ENCODE measurements at regions not wholly inside any gene's neighbourhood (a gene's known extent, or its start where the extent isn't known, plus 50 kb on each side); places are given as distances from the start of the nearest gene placed in this dataset.
"Not testable (repeated sequence)": the region's sequence is repeated elsewhere in the genome, so short reads cannot be mapped to it uniquely, and the experiment has no call there.

DNA sequence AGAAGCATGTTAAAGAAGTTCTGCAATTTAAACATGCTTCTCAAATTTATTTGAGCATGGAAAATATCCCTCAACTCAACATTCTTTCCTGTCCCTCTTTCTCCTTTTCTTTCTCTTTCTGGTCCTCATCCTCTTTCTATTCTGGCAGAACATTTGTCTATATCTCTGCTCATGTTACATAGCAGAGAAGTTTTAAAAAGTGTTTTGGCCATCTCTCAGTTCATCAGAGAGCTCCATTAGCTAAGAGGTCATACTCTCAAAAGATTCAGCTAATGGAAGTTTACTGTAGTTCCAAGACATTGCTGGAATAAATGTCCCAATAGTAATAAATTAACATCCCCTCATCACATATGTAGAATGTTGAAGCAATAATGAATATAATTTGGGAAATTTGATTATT is 53.5 kb downstream of the XCL2 start:
- no peak overlapping the region for H3K4me3 ChIP-seq (ENCODE audit: low read length)
- H3K4me1 ChIP-seq (ENCODE audit: insufficient read depth, low read length), result no peaks in the 10 kb centered on the region
- H3K9me3 ChIP-seq (ENCODE audit: insufficient read depth, low read depth, low read length), result no peaks in the 10 kb centered on the region
- no peaks in the 10 kb centered on the region for H3K36me3 ChIP-seq (ENCODE audit: insufficient read depth, low read depth, low read length)
- H3K27me3 ChIP-seq (ENCODE audit: insufficient read depth, low read length), result no peaks in the 10 kb centered on the region
- no peak overlapping the region for H3K27ac ChIP-seq (ENCODE audit: low read length)
- no peak overlapping the region for H3K9ac ChIP-seq (ENCODE audit: low read depth, low read length)

GRCh38 chr1:168488138-168488537 is 55.7 kb downstream of the XCL2 start:
- Histone ChIP-seq H3K27ac (ENCODE audit: low read length) (no peak overlapping the region), H3K9ac (ENCODE audit: low read depth, low read length) (no peak overlapping the region), H3K9me3 (ENCODE audit: insufficient read depth, low read depth, low read length) (no peaks in the 10 kb centered on the region)

GRCh38 chr1:168486820-168487219 is 57.0 kb downstream of the XCL2 start:
- not testable (repeated sequence) for H3K4me3 ChIP-seq (ENCODE audit: low read length); H3K9ac ChIP-seq (ENCODE audit: low read depth, low read length); H3K9me3 ChIP-seq (ENCODE audit: insufficient read depth, low read depth, low read length); H3K36me3 ChIP-seq (ENCODE audit: insufficient read depth, low read depth, low read length); H3K27ac ChIP-seq (ENCODE audit: low read length); H3K27me3 ChIP-seq (ENCODE audit: insufficient read depth, low read length); H3K4me1 ChIP-seq (ENCODE audit: insufficient read depth, low read length)

More at GRCh38 chr1:168488138-168488537, 55.7 kb downstream of the XCL2 start:
- Histone ChIP-seq H3K4me1 (ENCODE audit: insufficient read depth, low read length) (no peaks in the 10 kb centered on the region), H3K27me3 (ENCODE audit: insufficient read depth, low read length) (no peaks in the 10 kb centered on the region), H3K4me3 (ENCODE audit: low read length) (no peak overlapping the region), H3K36me3 (ENCODE audit: insufficient read depth, low read depth, low read length) (no peaks in the 10 kb centered on the region)

- H3K9me3 ChIP-seq (ENCODE audit: insufficient read depth, low read depth, low read length), result no peaks in the 10 kb centered on the region
- no peak overlapping the region for H3K27ac ChIP-seq (ENCODE audit: low read length)
Measured at GRCh38 chr1:168485048-168485447, 58.7 kb downstream of the XCL2 start.

DNA sequence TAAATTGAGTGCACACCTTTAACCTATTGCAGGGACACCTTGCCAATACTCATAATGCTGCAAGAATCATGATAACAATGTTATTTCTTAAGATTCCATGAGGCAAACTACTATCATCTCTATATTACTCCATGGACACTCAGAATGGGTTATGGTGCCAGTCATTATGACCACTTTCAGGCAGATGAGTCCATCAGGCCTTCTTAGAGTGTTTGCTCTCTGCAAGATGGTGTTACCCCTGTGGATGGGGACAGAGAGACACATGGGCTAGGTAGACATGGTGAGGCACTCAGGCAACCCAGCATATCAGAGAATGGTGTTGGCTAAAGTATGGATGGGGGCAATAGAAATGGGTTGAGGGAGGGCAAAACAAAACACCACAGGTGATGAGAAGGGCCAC is 59.7 kb downstream of the XCL2 start:
- Histone ChIP-seq H3K27ac (ENCODE audit: low read length) (no peak overlapping the region), H3K36me3 (ENCODE audit: insufficient read depth, low read depth, low read length) (no peaks in the 10 kb centered on the region), H3K4me3 (ENCODE audit: low read length) (no peak overlapping the region), H3K27me3 (ENCODE audit: insufficient read depth, low read length) (no peaks in the 10 kb centered on the region), H3K9me3 (ENCODE audit: insufficient read depth, low read depth, low read length) (no peaks in the 10 kb centered on the region), H3K9ac (ENCODE audit: low read depth, low read length) (no peak overlapping the region), H3K4me1 (ENCODE audit: insufficient read depth, low read length) (peaks cover 3% of the 10 kb centered on the region; the same call in 1 of the 2 replicates)

More at GRCh38 chr1:168485048-168485447, 58.7 kb downstream of the XCL2 start:
- no peaks in the 10 kb centered on the region for H3K27me3 ChIP-seq (ENCODE audit: insufficient read depth, low read length)
- H3K4me3 ChIP-seq (ENCODE audit: low read length), result no peak overlapping the region
- peaks cover 3% of the 10 kb centered on the region; the same call in 1 of the 2 replicates for H3K4me1 ChIP-seq (ENCODE audit: insufficient read depth, low read length)
- H3K9ac ChIP-seq (ENCODE audit: low read depth, low read length), result no peak overlapping the region
- H3K36me3 ChIP-seq (ENCODE audit: insufficient read depth, low read depth, low read length), result no peaks in the 10 kb centered on the region

- Histone ChIP-seq H3K9me3 (ENCODE audit: insufficient read depth, low read depth, low read length) (no peaks in the 10 kb centered on the region), H3K4me1 (ENCODE audit: insufficient read depth, low read length) (peaks cover 3% of the 10 kb centered on the region; the same call in 1 of the 2 replicates), H3K9ac (ENCODE audit: low read depth, low read length) (no peak overlapping the region), H3K27me3 (ENCODE audit: insufficient read depth, low read length) (no peaks in the 10 kb centered on the region), H3K27ac (ENCODE audit: low read length) (no peak overlapping the region), H3K36me3 (ENCODE audit: insufficient read depth, low read depth, low read length) (no peaks in the 10 kb centered on the region), H3K4me3 (ENCODE audit: low read length) (no peak overlapping the region)
Measured at GRCh38 chr1:168483539-168483938, 60.3 kb downstream of the XCL2 start.

DNA sequence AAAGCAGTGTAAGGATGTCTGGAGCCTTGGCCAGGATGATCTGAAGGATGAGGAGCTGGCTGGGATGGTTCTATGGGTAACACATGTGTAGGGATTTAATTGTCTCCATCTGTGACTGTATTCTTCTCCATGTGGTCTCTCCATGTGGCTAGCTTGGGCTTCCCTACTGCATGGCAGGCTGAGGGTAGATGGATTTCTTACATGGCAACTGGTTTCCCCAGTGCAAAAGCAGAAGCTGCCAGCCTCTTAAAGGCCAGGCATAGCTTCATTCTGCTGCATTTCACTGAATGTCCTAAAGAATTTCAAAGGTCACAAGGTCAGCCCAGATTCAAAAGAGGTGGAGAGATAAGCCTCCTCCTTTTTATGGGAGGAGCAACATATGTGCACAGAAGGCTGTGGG is 61.7 kb downstream of the XCL2 start:
- H3K4me3 ChIP-seq (ENCODE audit: low read length), result no peak overlapping the region
- no peaks in the 10 kb centered on the region for H3K36me3 ChIP-seq (ENCODE audit: insufficient read depth, low read depth, low read length)
- no peaks in the 10 kb centered on the region for H3K27me3 ChIP-seq (ENCODE audit: insufficient read depth, low read length)
- H3K4me1 ChIP-seq (ENCODE audit: insufficient read depth, low read length), result peaks cover 3% of the 10 kb centered on the region; the same call in 1 of the 2 replicates
- no peaks in the 10 kb centered on the region for H3K9me3 ChIP-seq (ENCODE audit: insufficient read depth, low read depth, low read length)
- no peak overlapping the region for H3K27ac ChIP-seq (ENCODE audit: low read length)
- no peak overlapping the region for H3K9ac ChIP-seq (ENCODE audit: low read depth, low read length)

DNA sequence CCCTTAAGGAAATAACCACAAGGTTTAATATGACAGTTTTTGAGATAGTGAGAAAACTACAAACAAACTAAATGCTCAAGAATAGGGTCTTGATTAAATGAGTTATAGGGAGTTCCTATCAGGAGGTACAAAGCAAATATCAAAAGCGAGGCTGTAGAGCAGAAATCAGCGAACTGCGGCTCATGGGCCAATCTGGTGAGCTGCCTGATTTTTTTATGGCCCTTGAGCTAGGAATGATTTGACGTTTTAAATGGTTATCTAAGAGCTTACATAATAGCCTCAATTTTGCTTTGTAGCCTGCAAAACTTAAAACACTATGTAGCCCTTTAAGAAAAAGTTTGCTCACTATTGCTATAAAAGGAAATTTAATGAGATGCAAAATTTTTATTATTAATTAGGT is 62.2 kb downstream of the XCL2 start:
- Histone ChIP-seq H3K27ac (ENCODE audit: low read length) (no peak overlapping the region), H3K4me3 (ENCODE audit: low read length) (no peak overlapping the region), H3K27me3 (ENCODE audit: insufficient read depth, low read length) (no peaks in the 10 kb centered on the region), H3K36me3 (ENCODE audit: insufficient read depth, low read depth, low read length) (no peaks in the 10 kb centered on the region), H3K9me3 (ENCODE audit: insufficient read depth, low read depth, low read length) (no peaks in the 10 kb centered on the region), H3K4me1 (ENCODE audit: insufficient read depth, low read length) (peaks cover 3% of the 10 kb centered on the region; the same call in 1 of the 2 replicates), H3K9ac (ENCODE audit: low read depth, low read length) (no peak overlapping the region)

DNA sequence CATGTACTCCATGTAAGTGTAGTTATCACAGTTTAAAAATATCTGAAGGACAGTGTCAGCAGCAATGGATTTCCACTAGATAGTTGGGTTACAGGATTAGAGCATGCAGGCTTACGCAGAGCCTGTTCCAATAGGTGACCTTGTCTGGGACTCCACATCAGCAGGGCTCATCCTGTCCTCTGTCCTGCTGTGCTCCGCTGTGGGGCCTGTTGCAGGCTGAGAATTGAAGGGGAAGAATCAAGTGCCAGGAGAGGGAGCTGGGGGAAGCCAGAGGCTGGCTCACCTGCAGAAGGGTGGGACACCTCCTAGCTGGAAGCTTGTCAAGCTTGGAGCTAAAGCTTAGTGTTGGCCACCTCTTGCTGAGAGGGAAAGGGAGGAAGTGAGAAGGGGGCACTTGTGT is 62.8 kb downstream of the XCL2 start:
- H3K27ac ChIP-seq (ENCODE audit: low read length), result no peak overlapping the region
- H3K4me1 ChIP-seq (ENCODE audit: insufficient read depth, low read length), result peaks cover 3% of the 10 kb centered on the region; the same call in 1 of the 2 replicates
- no peaks in the 10 kb centered on the region for H3K27me3 ChIP-seq (ENCODE audit: insufficient read depth, low read length)

GRCh38 chr1:168477792-168478191 is 66.0 kb downstream of the XCL2 start:
- no peaks in the 10 kb centered on the region for H3K27me3 ChIP-seq (ENCODE audit: insufficient read depth, low read length)
- peaks cover 3% of the 10 kb centered on the region; the same call in 1 of the 2 replicates for H3K4me1 ChIP-seq (ENCODE audit: insufficient read depth, low read length)
- H3K36me3 ChIP-seq (ENCODE audit: insufficient read depth, low read depth, low read length), result no peaks in the 10 kb centered on the region
- no peak overlapping the region for H3K9ac ChIP-seq (ENCODE audit: low read depth, low read length)
- H3K4me3 ChIP-seq (ENCODE audit: low read length), result no peak overlapping the region
- H3K27ac ChIP-seq (ENCODE audit: low read length), result no peak overlapping the region
- peaks cover 9% of the 10 kb centered on the region; the same call in 1 of the 2 replicates for H3K9me3 ChIP-seq (ENCODE audit: insufficient read depth, low read depth, low read length)

More for the DNA sequence above, 62.8 kb downstream of the XCL2 start:
- Histone ChIP-seq H3K4me3 (ENCODE audit: low read length) (no peak overlapping the region), H3K36me3 (ENCODE audit: insufficient read depth, low read depth, low read length) (no peaks in the 10 kb centered on the region), H3K9me3 (ENCODE audit: insufficient read depth, low read depth, low read length) (no peaks in the 10 kb centered on the region), H3K9ac (ENCODE audit: low read depth, low read length) (no peak overlapping the region)

GRCh38 chr1:168476588-168477385 is 67.0 kb downstream of the XCL2 start:
- H3K4me1 ChIP-seq (ENCODE audit: insufficient read depth, low read length), result peaks cover 3% of the 10 kb centered on the region; the same call in 1 of the 2 replicates

GRCh38 chr1:168474322-168474721 is 69.5 kb downstream of the XCL2 start:
- H3K4me3 ChIP-seq (ENCODE audit: low read length), result no peak overlapping the region
- H3K4me1 ChIP-seq (ENCODE audit: insufficient read depth, low read length), result no peaks in the 10 kb centered on the region
- peaks cover 9% of the 10 kb centered on the region; the same call in 1 of the 2 replicates for H3K9me3 ChIP-seq (ENCODE audit: insufficient read depth, low read depth, low read length)
- H3K27me3 ChIP-seq (ENCODE audit: insufficient read depth, low read length), result no peaks in the 10 kb centered on the region
- no peak overlapping the region for H3K9ac ChIP-seq (ENCODE audit: low read depth, low read length)
- no peaks in the 10 kb centered on the region for H3K36me3 ChIP-seq (ENCODE audit: insufficient read depth, low read depth, low read length)
- no peak overlapping the region for H3K27ac ChIP-seq (ENCODE audit: low read length)

More at GRCh38 chr1:168476588-168477385, 67.0 kb downstream of the XCL2 start:
- Histone ChIP-seq H3K9ac (ENCODE audit: low read depth, low read length) (no peak overlapping the region), H3K9me3 (ENCODE audit: insufficient read depth, low read depth, low read length) (peaks cover 9% of the 10 kb centered on the region; the same call in 1 of the 2 replicates), H3K36me3 (ENCODE audit: insufficient read depth, low read depth, low read length) (no peaks in the 10 kb centered on the region), H3K27ac (ENCODE audit: low read length) (no peak overlapping the region), H3K4me3 (ENCODE audit: low read length) (no peak overlapping the region), H3K27me3 (ENCODE audit: insufficient read depth, low read length) (no peaks in the 10 kb centered on the region)

Data from iPS-20b (cell line).